ENCODE measurements at regions not wholly inside any gene's neighbourhood (a gene's known extent, or its start where the extent isn't known, plus 50 kb on each side); places are given as distances from the start of the nearest gene placed in this dataset.

DNA sequence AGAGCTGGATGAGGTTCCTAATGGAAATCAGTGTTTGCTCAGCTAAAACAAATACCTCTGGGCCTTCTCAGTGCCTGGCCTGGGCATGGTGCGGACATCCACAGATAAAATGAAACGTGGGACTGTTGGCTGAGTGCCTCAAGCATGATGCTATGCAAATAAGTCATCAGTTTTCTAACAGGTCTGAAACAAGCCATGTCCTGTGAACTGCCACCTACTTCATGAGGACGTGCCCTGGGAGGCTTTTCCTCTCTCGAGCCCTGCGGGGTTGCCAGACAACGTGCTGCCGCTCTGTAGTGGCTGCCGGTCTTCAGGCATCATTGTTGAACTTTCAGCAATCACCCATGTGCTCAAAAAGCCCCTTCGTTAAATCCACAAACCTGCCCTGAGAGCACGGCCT, 240.4 kb upstream of the IRX2 start:
- no peak for DNase-seq

DNA sequence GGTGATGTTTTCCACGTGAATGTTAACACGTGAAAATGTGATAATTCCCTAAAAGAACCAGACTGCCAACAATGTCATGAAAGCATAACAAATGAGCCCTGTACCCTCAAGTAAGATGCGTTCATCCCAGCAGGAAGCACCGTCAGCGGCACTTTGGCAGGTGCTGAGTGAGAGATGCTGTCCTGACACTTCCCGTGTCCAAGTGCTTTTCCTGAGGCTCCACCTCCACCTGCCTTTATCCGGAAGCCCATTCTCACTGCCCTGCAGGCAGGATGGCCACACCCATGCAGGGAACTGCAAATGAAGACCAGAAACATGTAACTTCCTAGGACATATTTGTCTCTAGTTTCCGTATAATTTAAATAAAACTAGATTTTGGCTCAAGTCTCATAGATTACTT, 238.0 kb upstream of the IRX2 start:
- DNase-seq: no peak

DNA sequence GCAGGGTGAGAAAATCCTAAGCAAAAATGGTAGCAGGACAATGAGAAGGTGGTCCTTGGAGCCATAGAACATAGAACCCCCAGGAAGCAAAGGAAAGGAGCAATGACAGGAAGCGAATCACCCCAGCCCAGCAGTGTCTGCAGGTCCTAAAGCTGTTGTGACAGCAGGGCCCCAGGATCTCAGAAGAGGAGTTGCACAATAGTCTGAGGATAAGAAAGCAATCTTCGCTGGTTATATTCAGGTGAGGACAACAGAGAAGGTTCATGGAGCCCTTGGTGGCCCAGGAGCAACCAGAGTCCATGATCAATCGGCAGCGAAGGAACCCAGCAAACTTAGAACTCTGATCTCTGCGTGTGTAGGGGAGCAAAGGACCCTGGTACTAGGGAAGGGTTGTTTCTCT, 234.8 kb upstream of the IRX2 start:
- no peak for DNase-seq

GRCh38 chr5:2985718-2986117, 234.2 kb upstream of the IRX2 start:
- no peak for DNase-seq

DNA sequence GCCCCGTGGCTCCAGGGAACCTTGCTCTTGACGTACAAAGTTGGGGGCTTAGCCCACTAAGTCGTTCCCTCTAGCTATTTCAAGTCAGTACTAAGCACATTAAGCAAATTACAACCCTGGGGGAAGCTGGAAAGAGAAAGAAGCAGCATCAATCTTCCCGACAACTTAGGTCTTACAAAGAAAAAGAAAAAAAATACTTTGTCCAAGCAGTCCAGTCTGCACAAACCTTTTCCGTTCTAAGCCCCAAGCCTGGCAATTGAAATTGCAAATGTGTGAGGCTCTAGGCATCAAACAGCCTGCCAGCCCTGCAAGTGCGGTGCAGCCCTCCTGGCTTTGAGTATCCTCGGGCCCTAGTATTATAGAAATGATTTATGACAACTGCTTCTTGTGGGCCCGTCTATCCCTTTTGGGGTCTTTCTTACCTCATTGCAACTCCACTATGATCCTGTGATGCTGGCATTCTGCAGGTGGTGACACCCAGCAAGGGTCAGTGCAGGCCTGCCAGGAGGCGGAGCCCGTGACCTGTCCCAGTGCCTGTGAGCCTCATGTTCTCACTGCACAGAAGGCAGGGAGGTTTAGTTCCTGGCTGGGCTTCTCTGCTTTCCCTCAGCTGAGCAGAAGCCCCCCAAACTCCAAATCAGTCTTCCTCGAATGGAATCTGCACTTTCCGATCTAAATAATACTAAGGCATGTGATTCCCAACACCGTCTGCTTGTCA, 232.3 kb upstream of the IRX2 start:
- DNase-seq: no peak

GRCh38 chr5:2981652-2982051, 230.2 kb upstream of the IRX2 start:
- no peak for DNase-seq

- DNase-seq: no peak
These were observed 229.6 kb upstream of the IRX2 start for GRCh38 chr5:2981035-2981434.

DNA sequence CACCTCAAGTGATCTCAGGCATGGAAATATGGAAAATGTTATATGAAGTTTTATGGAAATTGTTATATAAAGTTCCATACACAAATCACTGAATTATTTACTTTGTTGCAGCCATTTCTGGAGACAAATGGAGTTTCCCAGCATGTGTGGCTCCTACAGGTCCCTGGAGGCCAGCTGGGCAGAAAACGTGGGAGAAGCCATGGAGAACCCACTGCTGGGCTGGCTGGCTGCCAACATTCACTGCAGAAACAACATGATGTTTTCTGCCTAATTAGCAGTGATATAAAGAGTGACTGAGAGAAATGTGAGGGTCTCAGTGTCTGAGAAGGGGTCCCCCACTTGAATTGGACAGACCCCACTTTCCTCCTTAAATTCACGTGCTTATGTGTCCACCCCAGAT, 208.8 kb upstream of the IRX2 start:
- no peak for DNase-seq

DNA sequence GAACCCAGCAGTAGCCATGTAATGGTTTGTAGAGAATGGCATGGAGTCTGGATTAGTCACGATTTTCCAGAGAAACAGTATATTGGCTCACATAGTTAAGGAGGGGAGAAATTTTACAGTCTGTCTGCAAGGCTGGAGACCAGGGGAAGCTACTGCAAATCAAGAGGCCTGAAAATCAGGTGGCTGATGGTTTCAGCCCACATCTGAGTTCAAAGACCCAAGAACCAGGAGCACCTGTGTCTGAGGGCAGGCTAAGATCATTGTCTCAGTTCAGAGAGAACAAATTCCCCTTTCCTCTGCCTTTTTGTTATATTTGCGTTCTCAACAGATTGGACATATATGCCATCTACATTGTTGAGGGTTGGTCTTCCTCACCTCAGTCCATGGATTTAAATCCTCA, 207.5 kb upstream of the IRX2 start:
- no peak for DNase-seq

DNA sequence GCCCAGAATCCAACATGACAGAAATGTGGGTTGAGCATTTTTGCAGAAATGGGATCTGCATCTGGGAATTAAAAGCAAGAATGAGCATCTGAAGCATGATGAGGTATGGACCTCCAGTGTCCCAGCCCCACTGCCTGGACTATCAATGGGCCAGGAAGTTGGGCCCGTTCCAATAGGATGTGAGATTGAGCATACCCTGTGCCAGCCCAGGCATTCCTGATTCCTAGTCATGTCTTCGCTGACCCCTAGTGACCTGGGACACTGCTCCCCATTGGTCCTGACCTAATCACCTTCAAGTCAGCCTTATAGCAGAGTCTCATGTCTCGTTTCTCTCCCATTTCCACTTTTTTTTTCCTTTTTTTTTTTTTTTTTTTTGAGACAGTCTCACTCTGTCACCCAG, 197.4 kb upstream of the IRX2 start:
- DNase-seq: no peak

DNA sequence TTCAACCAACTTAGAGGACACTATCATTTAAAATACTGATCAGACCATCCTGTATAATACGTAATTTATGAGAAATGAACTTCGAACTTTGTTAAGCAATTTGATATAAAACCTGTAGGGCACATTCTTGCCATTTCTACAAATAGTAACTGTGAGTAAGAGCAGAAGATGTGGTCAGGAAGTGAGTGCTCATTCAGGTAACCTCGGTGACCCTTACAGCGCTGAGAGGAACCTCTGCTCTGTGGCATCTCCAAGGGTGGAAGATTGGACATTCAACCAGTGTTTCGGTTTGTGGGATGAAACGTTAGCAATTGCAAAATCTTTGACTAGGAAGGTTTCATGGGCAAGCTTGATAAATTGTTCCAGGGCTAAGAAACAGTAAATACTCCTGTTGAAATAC, 194.8 kb upstream of the IRX2 start:
- no peak for DNase-seq

GRCh38 chr5:2936413-2936812, 184.9 kb upstream of the IRX2 start:
- no peak for DNase-seq

DNA sequence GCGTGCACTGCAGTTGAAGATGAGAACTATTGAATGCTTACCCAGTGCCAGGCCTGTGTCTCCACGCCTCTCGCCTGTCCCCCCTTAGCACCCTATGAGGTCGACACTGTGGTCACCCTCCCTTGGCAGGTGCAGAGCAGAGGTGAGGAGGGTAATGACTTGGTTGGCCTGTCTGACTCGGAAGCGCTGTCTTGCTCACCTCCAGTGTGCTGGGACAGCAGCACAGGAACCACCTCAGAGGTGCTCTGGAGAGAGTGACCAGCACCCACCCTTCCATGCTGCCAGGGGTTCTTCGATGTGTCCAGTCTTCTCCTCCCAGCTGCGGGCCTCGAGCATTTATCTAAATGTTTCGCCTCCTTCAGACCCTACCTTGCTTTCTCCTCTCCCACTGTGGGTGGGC, 178.3 kb upstream of the IRX2 start:
- no peak for DNase-seq

GRCh38 chr5:2921651-2922050, 170.2 kb upstream of the IRX2 start:
- no peak for DNase-seq

DNA sequence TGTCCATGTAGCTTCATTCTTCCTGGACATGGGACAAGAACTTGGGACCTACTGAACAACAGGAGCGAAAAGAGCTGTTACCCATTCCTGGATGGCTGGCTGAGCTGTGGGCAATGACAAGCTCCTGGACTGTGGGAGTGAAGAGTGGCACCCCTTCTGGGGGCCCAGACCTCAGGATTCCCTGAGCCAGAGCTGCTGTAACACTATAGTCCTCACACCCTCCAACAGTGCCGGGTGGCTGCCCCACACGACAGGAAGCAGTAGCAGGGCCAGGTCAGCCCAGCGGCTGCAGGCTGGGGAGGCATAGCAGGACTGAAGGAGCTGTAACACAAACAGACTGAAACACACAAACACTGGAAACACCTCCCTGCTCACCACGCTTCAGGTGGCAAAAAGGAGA, 169.7 kb upstream of the IRX2 start:
- no peak for DNase-seq

GRCh38 chr5:2920312-2920711, 168.8 kb upstream of the IRX2 start:
- DNase-seq: no peak

DNA sequence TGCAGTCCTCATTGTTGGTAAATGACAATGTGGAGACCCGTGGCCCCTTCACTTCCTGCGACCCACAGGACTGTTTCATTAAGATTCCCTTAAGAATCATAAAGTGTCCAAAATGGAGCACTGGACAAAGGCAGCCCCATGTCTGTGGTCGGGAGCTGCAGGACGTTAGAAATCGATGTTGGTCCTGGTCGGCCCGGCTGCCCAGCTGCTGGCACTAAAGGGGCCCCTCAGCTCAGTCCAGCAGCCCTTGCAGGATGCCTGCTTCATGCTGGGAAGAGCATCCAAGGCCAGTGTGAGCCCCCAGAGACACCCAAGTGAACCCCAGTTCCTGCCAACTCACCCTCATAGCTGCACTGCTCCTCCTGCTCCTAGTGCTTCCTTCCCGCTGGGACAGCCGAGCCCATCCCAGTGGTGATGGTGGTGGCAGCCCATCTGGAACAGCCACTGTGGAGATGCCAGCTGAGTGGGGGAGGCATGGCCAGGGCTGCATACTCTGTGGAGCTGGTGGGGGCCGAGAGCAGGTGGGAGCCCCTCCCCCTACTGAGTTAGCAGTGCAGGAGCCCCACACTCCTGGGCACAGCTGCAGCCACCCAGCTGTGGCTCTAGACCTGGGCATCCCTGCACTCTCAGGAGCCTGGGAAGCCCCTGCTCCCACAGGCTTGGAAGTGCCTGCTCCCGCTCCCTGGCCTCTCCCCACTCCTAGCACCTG, 168.0 kb upstream of the IRX2 start:
- no peak for DNase-seq

- DNase-seq: no peak
These were observed 166.0 kb upstream of the IRX2 start for GRCh38 chr5:2917524-2917923.

DNA sequence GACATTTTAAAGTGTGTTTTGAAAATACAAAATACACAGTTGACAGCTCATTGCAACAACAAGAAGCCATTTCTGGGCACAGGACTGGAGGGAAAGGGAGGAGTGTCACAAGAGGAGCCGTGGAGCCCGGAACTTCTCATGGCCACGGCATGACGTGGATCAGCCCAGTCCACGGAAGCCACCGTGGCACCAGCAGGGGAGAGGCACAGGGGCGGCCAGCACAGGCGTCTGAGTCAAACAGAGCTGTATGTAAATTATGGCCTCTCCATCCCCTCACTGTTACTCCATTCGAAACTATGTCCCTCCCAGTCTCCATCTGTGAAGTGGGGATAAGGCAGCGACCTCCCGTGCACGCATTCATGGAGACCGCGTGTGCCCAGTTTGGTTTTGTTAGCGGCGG, 165.6 kb upstream of the IRX2 start:
- no peak for DNase-seq

GRCh38 chr5:2916076-2916682, 164.7 kb upstream of the IRX2 start:
- DNase-seq: no peak

- no peak for DNase-seq
These were observed 163.6 kb upstream of the IRX2 start for GRCh38 chr5:2914981-2915484.

GRCh38 chr5:2914022-2914661, 162.7 kb upstream of the IRX2 start:
- no peak for DNase-seq

DNA sequence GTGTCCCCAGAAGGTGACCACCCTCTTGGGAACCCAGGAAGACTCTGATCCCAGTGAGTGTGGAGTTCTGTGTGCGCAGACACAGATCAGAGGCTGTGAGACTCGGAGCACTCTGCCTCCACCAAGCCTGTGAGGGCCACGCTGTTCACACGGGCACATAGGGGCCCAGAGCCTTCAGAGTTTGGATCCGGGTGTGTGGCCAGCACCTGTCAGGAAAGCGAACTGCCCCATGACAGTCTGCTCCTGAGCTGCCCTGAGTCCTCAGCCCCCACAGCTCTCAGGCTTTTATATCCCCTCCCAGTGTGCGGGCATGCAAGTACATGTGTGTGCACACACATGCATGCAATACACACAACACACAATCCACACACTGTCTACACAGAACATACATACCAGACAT, 161.8 kb upstream of the IRX2 start:
- DNase-seq: no peak
